Ishikawa (cell line): ENCODE measurements at regions not wholly inside any gene's neighbourhood (a gene's known extent, or its start where the extent isn't known, plus 50 kb on each side); places are given as distances from the start of the nearest gene placed in this dataset.

Source experiments
- CEBPB ChIP-seq: IDR thresholded peaks from 2 replicates; pipeline ENCODE4 v1.6.1; 2012
- CREB1 ChIP-seq: IDR thresholded peaks from 2 replicates; pipeline ENCODE4 v1.6.1; 2012; ENCODE audit warnings: low read depth
- EGR1 ChIP-seq: IDR thresholded peaks from 2 replicates; pipeline ENCODE4 v1.6.1; 2012
- EP300 ChIP-seq: IDR thresholded peaks from 2 replicates; pipeline ENCODE4 v1.6.1; 2012; ENCODE audit warnings: borderline replicate concordance
- FOXM1 ChIP-seq: IDR thresholded peaks from 2 replicates; pipeline ENCODE4 v1.6.1; 2012; ENCODE audit warnings: low read depth, borderline replicate concordance
- MAX ChIP-seq: IDR thresholded peaks from 2 replicates; pipeline ENCODE4 v1.6.1; 2012
- NFIC ChIP-seq: IDR thresholded peaks from 2 replicates; pipeline ENCODE4 v1.6.1; 2012
- RAD21 ChIP-seq: IDR thresholded peaks from 2 replicates; pipeline ENCODE4 v1.6.1; 2012; ENCODE audit warnings: low read depth
- REST ChIP-seq: IDR thresholded peaks from 2 replicates; pipeline ENCODE4 v1.6.1; 2012; ENCODE audit warnings: low read depth, mild to moderate bottlenecking
- TAF1 ChIP-seq: IDR thresholded peaks from 2 replicates; pipeline ENCODE4 v1.6.1; 2012; ENCODE audit warnings: low read depth, mild to moderate bottlenecking
- TCF12 ChIP-seq: IDR thresholded peaks from 2 replicates; pipeline ENCODE4 v1.6.1; 2012; ENCODE audit warnings: low read depth
- TEAD4 ChIP-seq: IDR thresholded peaks from 2 replicates; pipeline ENCODE4 v1.6.1; 2012
- USF1 ChIP-seq: IDR thresholded peaks from 2 replicates; pipeline ENCODE4 v1.6.1; 2012
- YY1 ChIP-seq: IDR thresholded peaks from 2 replicates; pipeline ENCODE4 v1.6.1; 2012; ENCODE audit warnings: low read depth
- ZBTB7A ChIP-seq: IDR thresholded peaks from 2 replicates; pipeline ENCODE4 v1.6.1; 2012; ENCODE audit warnings: low read depth

GRCh38 chr18:61222206-61222605, 111.0 kb upstream of the CDH20 start:
- TF ChIP-seq RAD21 (no peak), YY1 (no peak), MAX (no peak), CEBPB (no peak)

GRCh38 chr18:61225336-61225735, 107.9 kb upstream of the CDH20 start:
- no peak for TF ChIP-seq EGR1
- no peak for TF ChIP-seq RAD21
- TF ChIP-seq CEBPB = no peak
- no peak for TF ChIP-seq TEAD4
- TF ChIP-seq YY1 = no peak
- no peak for TF ChIP-seq REST
- TF ChIP-seq CREB1 = no peak
- no peak for TF ChIP-seq TAF1
- no peak for TF ChIP-seq NFIC
- TF ChIP-seq EP300 = no peak
- TF ChIP-seq FOXM1 = no peak
- TF ChIP-seq MAX = no peak
- TF ChIP-seq USF1 = no peak
- TF ChIP-seq TCF12 = no peak
- TF ChIP-seq ZBTB7A = no peak

- no peak for TF ChIP-seq CREB1
- TF ChIP-seq USF1 = no peak
- TF ChIP-seq CEBPB = no peak
- no peak for TF ChIP-seq RAD21
- no peak for TF ChIP-seq YY1
- no peak for TF ChIP-seq MAX
- TF ChIP-seq TEAD4 = no peak
- TF ChIP-seq FOXM1 = no peak
- TF ChIP-seq TAF1 = no peak
- TF ChIP-seq EP300 = no peak
- TF ChIP-seq REST = no peak
- no peak for TF ChIP-seq NFIC
- no peak for TF ChIP-seq EGR1
- no peak for TF ChIP-seq ZBTB7A
- no peak for TF ChIP-seq TCF12
Measured at GRCh38 chr18:61236356-61237057, 96.7 kb upstream of the CDH20 start.

- no peak for TF ChIP-seq EP300
- no peak for TF ChIP-seq ZBTB7A
- TF ChIP-seq REST = no peak
- TF ChIP-seq NFIC = no peak
- no peak for TF ChIP-seq EGR1
- TF ChIP-seq MAX = no peak
- TF ChIP-seq CREB1 = no peak
- TF ChIP-seq USF1 = no peak
- no peak for TF ChIP-seq CEBPB
- TF ChIP-seq YY1 = no peak
- no peak for TF ChIP-seq TEAD4
- no peak for TF ChIP-seq RAD21
- no peak for TF ChIP-seq TAF1
- no peak for TF ChIP-seq TCF12
- no peak for TF ChIP-seq FOXM1
Measured at GRCh38 chr18:61237529-61237928, 95.7 kb upstream of the CDH20 start.
